Neuronal stem cell (in vitro differentiated cells): ENCODE measurements at regions not wholly inside any gene's neighbourhood (a gene's known extent, or its start where the extent isn't known, plus 50 kb on each side); places are given as distances from the start of the nearest gene placed in this dataset.
"Not testable (repeated sequence)": the region's sequence is repeated elsewhere in the genome, so short reads cannot be mapped to it uniquely, and the experiment has no call there.

Experiments
- DNase-seq: peaks from one replicate; pipeline ENCODE4 v3.0.0-alpha.2; 2013; ENCODE audit warnings: low spot score
- H2AFZ ChIP-seq: one replicate; pipeline ENCODE4 v1.6.1; 2013; ENCODE audit warnings: mild to moderate bottlenecking, low read length, inconsistent platforms
- H2AK5ac ChIP-seq: 2 replicates; pipeline ENCODE4 v1.6.1; 2013; ENCODE audit warnings: low read depth, mild to moderate bottlenecking, inconsistent platforms, low read length, moderate library complexity, mixed read lengths
- H2BK120ac ChIP-seq: 2 replicates; pipeline ENCODE4 v1.6.1; 2013; ENCODE audit warnings: low read depth, mild to moderate bottlenecking, inconsistent platforms, low read length, moderate library complexity, mixed read lengths
- H2BK12ac ChIP-seq: one replicate; pipeline ENCODE4 v1.6.1; 2013; ENCODE audit warnings: low read length, inconsistent platforms
- H2BK15ac ChIP-seq: 2 replicates; pipeline ENCODE4 v1.6.1; 2013; ENCODE audit warnings: mild to moderate bottlenecking, low read length, inconsistent platforms, mixed read lengths
- H2BK5ac ChIP-seq: one replicate; pipeline ENCODE4 v1.6.1; 2013; ENCODE audit warnings: inconsistent platforms, mild to moderate bottlenecking, low read length, moderate library complexity
- H3K14ac ChIP-seq: one replicate; pipeline ENCODE4 v1.6.1; 2013; ENCODE audit warnings: low read length, inconsistent platforms
- H3K18ac ChIP-seq: 2 replicates; pipeline ENCODE4 v1.6.1; 2013; ENCODE audit warnings: low read length, inconsistent platforms
- H3K23ac ChIP-seq: 2 replicates; pipeline ENCODE4 v1.6.1; 2013; ENCODE audit warnings: low read depth, mild to moderate bottlenecking, mixed read lengths, low read length, inconsistent platforms; ENCODE audit not compliant: poor library complexity
- H3K27ac ChIP-seq: replicated peaks from 3 replicates; pipeline ENCODE4 v1.5.1; 2013; ENCODE audit warnings: low read length, inconsistent platforms
- H3K27me3 ChIP-seq, 3 experiments: 2 replicates each; pipeline ENCODE4 v1.6.1; 2013; ENCODE audit warnings: low read length in 3 of 3, mild to moderate bottlenecking in 2 of 3, inconsistent platforms in 1 of 3, low read depth in 1 of 3, mixed read lengths in 1 of 3, moderate library complexity in 1 of 3; ENCODE audit not compliant: control insufficient read depth in 3 of 3, insufficient read depth in 3 of 3
- H3K36me3 ChIP-seq, 2 donors: replicated peaks in 1 of 2; 2 replicates each; pipeline ENCODE4 v1.6.1; 2013; ENCODE audit warnings: low read length in 2 of 2; ENCODE audit not compliant: control insufficient read depth in 2 of 2, insufficient read depth in 2 of 2
- H3K4ac ChIP-seq: 2 replicates; pipeline ENCODE4 v1.6.1; 2013; ENCODE audit warnings: inconsistent platforms, mild to moderate bottlenecking, low read length, moderate library complexity
- H3K4me1 ChIP-seq, 2 donors: 1 replicate in 1 of 2; 2 replicates in 1 of 2; pipeline ENCODE4 v1.6.1; 2013; ENCODE audit warnings: low read length in 2 of 2, low read depth in 1 of 2; ENCODE audit not compliant: control insufficient read depth in 2 of 2, insufficient read depth in 1 of 2
- H3K4me2 ChIP-seq: one replicate; pipeline ENCODE4 v1.6.1; 2013; ENCODE audit warnings: mild to moderate bottlenecking, low read length, inconsistent platforms; ENCODE audit not compliant: insufficient read depth, poor library complexity, severe bottlenecking
- H3K4me3 ChIP-seq, 2 donors: 2 replicates each; pipeline ENCODE4 v1.5.1; 2013; ENCODE audit warnings: low read length in 2 of 2, mild to moderate bottlenecking in 2 of 2, inconsistent platforms in 1 of 2, moderate library complexity in 1 of 2
- H3K79me1 ChIP-seq: one replicate; pipeline ENCODE4 v1.6.1; 2013; ENCODE audit warnings: low read depth, mild to moderate bottlenecking, inconsistent platforms, low read length, moderate library complexity
- H3K9ac ChIP-seq: one replicate; pipeline ENCODE4 v1.6.1; 2013; ENCODE audit warnings: mild to moderate bottlenecking, low read depth, low read length, inconsistent platforms; ENCODE audit not compliant: poor library complexity
- H3K9me3 ChIP-seq, 2 donors: replicated peaks in 1 of 2; 2 replicates each; pipeline versions ENCODE3 to v1.6.1; 2013; ENCODE audit warnings: low read length in 2 of 2, mild to moderate bottlenecking in 2 of 2, inconsistent platforms in 1 of 2, low read depth in 1 of 2, mixed read lengths in 1 of 2, moderate library complexity in 1 of 2; ENCODE audit not compliant: control insufficient read depth in 2 of 2, insufficient read depth in 1 of 2
- H4K8ac ChIP-seq: one replicate; pipeline ENCODE4 v1.6.1; 2013; ENCODE audit warnings: low read depth, mild to moderate bottlenecking, inconsistent platforms, low read length, moderate library complexity
- H4K91ac ChIP-seq: one replicate; pipeline ENCODE4 v1.6.1; 2013; ENCODE audit warnings: low read length, low read depth, mild to moderate bottlenecking, inconsistent platforms; ENCODE audit not compliant: poor library complexity
- WGBS, 2 donors: extraction: QIAGEN DNeasy Blood & Tissue Kit; methylation state at CpG; one replicate each; pipeline ENCODE4 v1.1.7; 2013; ENCODE audit warnings: missing lambda C conversion rate in 2 of 2, mixed read lengths in 1 of 2; ENCODE audit not compliant: insufficient read length in 2 of 2, insufficient replicate concordance in 1 of 2; ENCODE audit errors: extremely low coverage in 2 of 2; 5-methylcytosine and 5-hydroxymethylcytosine counted together

DNA sequence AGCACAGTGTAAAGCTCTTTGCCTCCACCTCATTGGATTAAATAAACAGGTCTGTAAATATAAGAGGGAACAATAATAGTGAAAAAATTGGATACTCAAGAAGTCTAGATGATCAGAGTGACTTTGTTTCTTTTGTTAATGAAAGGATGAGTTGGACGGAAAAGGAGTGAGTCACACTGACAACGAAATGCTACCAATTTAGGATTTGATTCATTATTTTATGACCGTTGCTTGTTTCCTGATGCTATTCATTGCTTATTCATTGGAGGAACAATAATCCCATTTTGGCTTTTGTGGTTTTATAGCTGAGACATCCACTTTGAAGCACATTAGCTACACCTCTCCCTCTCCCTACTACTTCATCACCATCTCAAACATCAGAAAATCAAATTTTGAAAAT, 74.4 kb upstream of the DYNLT3 start:
- no peak for DNase-seq
- Histone ChIP-seq H4K91ac (no peak overlapping the region), H3K14ac (no peak overlapping the region), H2BK15ac (no peak overlapping the region), H3K18ac (no peak overlapping the region), H3K4me1 (no peaks in the 10 kb centered on the region), H3K27ac (no peak overlapping the region), H3K23ac (no peak overlapping the region), H3K9ac (no peak overlapping the region), H3K79me1 (no peaks in the 10 kb centered on the region), H2AFZ (no peak overlapping the region), H3K4me2 (no peak overlapping the region), H2AK5ac (no peak overlapping the region), H3K27me3 (no peaks in the 10 kb centered on the region), H3K9me3 (peaks cover 0 to 4% of the 10 kb centered on the region in 2 donors), H3K36me3 (no peaks in the 10 kb centered on the region), H2BK12ac (no peak overlapping the region), H3K4me3 (no peak overlapping the region), H3K4ac (no peak overlapping the region), H2BK120ac (no peak overlapping the region), H4K8ac (no peak overlapping the region), H2BK5ac (no peak overlapping the region)
- no CpG with 5 or more reads among the region's 3 CpGs for WGBS, 2 donors

DNA sequence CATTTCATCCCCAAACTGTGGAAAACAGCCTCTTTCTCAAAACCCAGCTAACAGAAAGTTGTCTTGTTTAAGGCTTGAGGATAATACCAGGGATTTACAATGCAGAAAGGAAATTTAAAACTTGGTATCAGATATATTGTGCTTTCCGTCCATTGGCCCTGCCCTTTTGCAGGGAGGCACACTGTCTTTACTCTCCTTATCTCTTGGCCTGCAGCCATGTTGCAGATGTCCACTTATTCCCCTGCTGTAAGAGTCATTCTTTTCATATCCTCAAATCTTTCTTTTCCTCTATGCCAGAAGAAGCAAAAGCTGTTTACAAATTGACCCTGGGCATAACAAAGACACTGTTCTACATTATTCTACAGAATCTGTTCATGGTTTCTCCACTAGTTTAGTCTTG, 75.6 kb upstream of the DYNLT3 start:
- Histone ChIP-seq H2BK15ac (no peak overlapping the region), H2BK120ac (no peak overlapping the region), H3K4me1 (no peaks in the 10 kb centered on the region), H2BK5ac (no peak overlapping the region), H2AK5ac (no peak overlapping the region), H3K27ac (no peak overlapping the region), H3K36me3 (no peaks in the 10 kb centered on the region), H3K27me3 (no peaks in the 10 kb centered on the region), H4K91ac (no peak overlapping the region), H3K23ac (no peak overlapping the region), H4K8ac (no peak overlapping the region), H2BK12ac (no peak overlapping the region), H3K4me2 (no peak overlapping the region), H2AFZ (no peak overlapping the region), H3K9ac (no peak overlapping the region), H3K9me3 (peaks cover 0 to 4% of the 10 kb centered on the region in 2 donors), H3K79me1 (no peaks in the 10 kb centered on the region), H3K4ac (no peak overlapping the region), H3K4me3 (no peak overlapping the region), H3K18ac (no peak overlapping the region), H3K14ac (no peak overlapping the region)
- no CpG with 5 or more reads among the region's 1 CpG for WGBS, 2 donors
- DNase-seq = no peak

DNA sequence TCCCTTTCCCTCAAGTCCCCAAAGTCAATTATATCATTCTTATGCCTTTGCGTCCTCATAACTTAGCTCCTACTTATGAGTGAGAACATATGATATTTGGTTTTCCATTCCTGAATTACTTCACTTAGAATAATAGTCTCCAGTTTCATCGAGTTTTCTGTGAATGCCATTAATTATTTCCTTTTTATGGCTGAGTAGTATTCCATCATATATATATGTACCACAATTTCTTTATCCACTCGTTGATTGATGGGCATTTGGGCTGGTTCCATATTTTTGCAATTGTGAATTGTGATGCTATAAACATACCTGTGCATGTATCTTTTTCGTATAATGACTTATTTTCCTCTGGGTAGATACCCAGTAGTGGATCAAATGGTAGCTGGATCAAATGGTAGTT, 78.4 kb upstream of the DYNLT3 start:
- not testable (repeated sequence) for H4K8ac ChIP-seq, H3K23ac ChIP-seq, H2BK5ac ChIP-seq, H3K27ac ChIP-seq, H3K9ac ChIP-seq, H3K79me1 ChIP-seq, H2AFZ ChIP-seq, H3K36me3 ChIP-seq, DNase-seq, H3K4ac ChIP-seq, H3K18ac ChIP-seq, H2BK15ac ChIP-seq, H3K4me3 ChIP-seq, H2BK120ac ChIP-seq, H3K9me3 ChIP-seq, H3K14ac ChIP-seq, H3K4me2 ChIP-seq, H3K4me1 ChIP-seq, H4K91ac ChIP-seq, H2BK12ac ChIP-seq, H2AK5ac ChIP-seq, H3K27me3 ChIP-seq
- WGBS, 2 donors = no CpG with 5 or more reads among the region's 4 CpGs

DNA sequence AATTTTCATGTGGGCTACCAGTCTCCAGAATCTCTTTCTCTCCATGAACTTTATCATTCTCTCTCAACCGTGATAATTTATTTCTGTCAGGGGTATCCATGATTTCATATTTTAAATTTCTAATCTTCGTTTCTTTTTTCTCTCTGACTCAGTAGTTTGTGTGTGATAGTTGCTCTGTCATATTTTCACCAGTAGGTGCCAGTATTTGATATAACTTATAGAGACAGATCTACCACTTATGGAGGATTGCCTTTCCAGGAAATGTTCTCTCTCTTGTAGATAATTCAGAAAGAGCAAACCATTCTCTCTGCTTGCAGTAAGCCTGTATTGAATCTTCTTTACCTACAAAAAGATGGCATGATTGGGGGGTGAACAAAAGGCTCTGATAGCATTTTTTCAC, 79.3 kb upstream of the DYNLT3 start:
- Histone ChIP-seq H2BK12ac (no peak overlapping the region), H4K91ac (no peak overlapping the region), H2BK120ac (no peak overlapping the region), H3K4me3 (no peak overlapping the region), H2BK15ac (no peak overlapping the region), H3K18ac (no peak overlapping the region), H3K36me3 (no peaks in the 10 kb centered on the region), H3K9me3 (no peaks in the 10 kb centered on the region), H3K27ac (no peak overlapping the region), H2AFZ (no peak overlapping the region), H2AK5ac (no peak overlapping the region), H3K27me3 (no peaks in the 10 kb centered on the region), H3K9ac (no peak overlapping the region), H3K14ac (no peak overlapping the region), H3K4me2 (no peak overlapping the region), H4K8ac (no peak overlapping the region), H3K79me1 (no peaks in the 10 kb centered on the region), H3K4ac (no peak overlapping the region), H2BK5ac (no peak overlapping the region), H3K4me1 (no peaks in the 10 kb centered on the region), H3K23ac (no peak overlapping the region)
- no peak for DNase-seq
- WGBS, 2 donors = no CpG with 5 or more reads among the region's 2 CpGs
